ENCODE measurements at regions not wholly inside any gene's neighbourhood (a gene's known extent, or its start where the extent isn't known, plus 50 kb on each side); places are given as distances from the start of the nearest gene placed in this dataset.
"Not testable (repeated sequence)": the region's sequence is repeated elsewhere in the genome, so short reads cannot be mapped to it uniquely, and the experiment has no call there.

DNA sequence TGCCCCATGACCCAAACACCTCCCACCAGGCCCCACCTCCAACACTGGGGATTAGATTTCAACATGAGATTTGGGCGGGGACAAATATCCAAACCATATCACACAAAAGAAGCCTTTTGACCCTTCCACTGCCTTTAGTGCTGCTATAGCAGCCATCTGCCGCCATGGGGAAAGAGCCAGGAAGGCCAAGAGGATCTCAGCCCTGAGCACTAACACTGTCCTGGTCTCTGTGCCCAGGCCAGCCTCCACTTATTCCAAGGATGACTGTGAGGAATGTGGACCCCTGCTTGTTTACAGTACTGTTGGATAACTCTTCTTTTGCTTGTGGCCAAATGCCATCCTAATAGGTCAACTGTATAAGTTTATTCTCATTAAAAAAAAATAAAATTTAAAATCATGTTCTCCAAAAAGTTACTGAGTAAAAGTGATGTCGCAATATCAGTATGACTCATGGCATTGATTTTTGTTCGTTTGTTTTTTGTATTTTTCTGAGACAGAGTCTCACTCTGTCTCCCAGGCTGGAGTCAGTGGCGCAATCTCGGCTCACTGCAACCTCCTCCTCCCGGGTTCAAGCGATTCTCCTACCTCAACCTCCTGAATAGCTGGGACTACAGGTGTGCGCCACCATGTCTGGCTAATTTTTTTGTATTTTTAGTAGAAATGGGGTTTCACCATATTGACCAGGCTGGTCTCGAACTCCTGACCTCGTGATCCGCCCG lies 166.4 kb downstream of the NDUFA12 start:
- H3K79me2 ChIP-seq (ENCODE audit: control insufficient read depth, insufficient read depth, low read length, unreplicated experiment); H3K27me3 ChIP-seq (ENCODE audit: insufficient read depth, low read length); H3K4me3 ChIP-seq (ENCODE audit: low read depth, low read length); H3K36me3 ChIP-seq (ENCODE audit: insufficient read depth, low read length): not testable (repeated sequence)
- peaks cover 14% of the 10 kb centered on the region for H3K4me1 ChIP-seq (ENCODE audit: control insufficient read depth, insufficient read depth, low read length, unreplicated experiment)
- H3K27ac ChIP-seq (ENCODE audit: low read depth, low read length), result peak overlapping the region; percentile 71
- H2AFZ ChIP-seq (ENCODE audit: low read length, unreplicated experiment), result peak overlapping the region; percentile 82

DNA sequence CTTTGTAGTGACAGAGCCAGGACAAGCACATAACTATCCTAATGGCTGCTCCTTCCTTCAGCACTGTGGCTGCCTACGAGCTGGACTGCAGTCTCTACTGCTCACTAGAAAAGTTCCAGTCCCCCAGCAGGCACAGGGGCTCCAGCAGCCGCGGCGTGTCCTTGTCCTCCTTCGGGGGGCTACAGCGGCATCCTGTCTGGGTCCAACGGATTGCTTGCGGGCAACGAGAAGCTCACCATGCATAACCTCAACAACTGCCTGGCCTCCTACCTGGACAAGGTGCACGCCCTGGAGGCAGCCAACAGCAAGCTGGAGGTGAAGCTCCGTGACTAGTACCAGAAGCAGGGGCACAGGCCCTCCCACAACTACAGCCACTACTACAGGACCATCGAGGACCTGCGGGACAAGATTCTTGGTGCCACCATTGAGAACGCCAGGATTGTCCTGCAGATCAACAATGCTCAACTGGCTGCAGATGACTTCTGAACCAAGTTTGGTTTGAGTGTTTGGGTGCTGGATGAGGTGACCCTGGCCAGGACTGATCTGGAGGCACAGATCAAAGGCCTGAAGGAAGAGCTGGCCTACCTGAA lies 169.4 kb downstream of the NDUFA12 start:
- Histone ChIP-seq H3K4me3 (ENCODE audit: low read depth, low read length) (no peak overlapping the region), H2AFZ (ENCODE audit: low read length, unreplicated experiment) (no peak overlapping the region), H3K79me2 (ENCODE audit: control insufficient read depth, insufficient read depth, low read length, unreplicated experiment) (no peaks in the 10 kb centered on the region), H3K36me3 (ENCODE audit: insufficient read depth, low read length) (no peaks in the 10 kb centered on the region), H3K4me1 (ENCODE audit: control insufficient read depth, insufficient read depth, low read length, unreplicated experiment) (peaks cover 22% of the 10 kb centered on the region), H3K27me3 (ENCODE audit: insufficient read depth, low read length) (no peaks in the 10 kb centered on the region), H3K27ac (ENCODE audit: low read depth, low read length) (no peak overlapping the region)

DNA sequence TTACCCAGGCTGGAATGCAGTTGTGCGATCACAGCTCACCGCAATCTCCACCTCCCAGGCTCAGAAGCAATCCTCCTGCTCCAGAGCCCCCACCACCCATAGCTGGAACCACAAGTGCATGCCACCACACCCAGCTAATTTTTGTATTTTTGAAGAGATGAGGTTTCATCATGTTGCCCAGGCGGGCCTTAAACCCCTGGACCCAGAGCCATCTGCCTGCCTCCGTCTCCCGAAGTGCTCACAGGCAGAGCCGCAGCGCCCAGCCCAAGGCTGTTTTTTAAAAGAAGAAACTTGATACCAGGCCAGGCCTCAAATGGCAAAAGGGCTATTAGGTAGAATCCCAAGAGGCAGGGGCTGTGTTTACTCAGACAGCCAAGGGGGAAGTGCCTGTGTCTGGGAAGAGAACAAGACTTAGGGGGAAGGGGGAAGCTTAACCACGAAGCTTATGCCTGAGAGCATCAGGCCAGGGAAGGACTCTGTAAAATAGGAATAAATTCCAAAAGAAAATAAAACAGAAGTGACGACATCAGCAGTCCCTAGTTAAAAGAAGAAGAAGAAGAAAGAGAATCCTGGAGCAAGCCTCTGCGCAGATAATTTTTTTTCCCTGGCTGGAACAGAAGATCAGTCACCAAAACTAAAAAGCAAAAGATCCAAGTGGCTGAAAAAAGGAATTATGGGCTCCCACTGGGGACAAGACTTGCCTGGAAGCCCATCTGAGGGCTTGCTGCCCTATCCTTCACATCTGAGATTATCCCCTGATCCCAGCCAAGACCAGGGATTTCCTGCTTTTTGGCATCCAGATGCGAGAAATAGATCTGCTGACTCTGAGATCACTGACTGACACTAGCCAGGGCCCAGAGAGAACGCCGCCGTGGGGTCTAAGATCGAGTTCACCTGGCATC lies 170.5 kb downstream of the NDUFA12 start:
- Histone ChIP-seq H2AFZ (ENCODE audit: low read length, unreplicated experiment) (no peak overlapping the region), H3K4me1 (ENCODE audit: control insufficient read depth, insufficient read depth, low read length, unreplicated experiment) (peaks cover 22% of the 10 kb centered on the region), H3K27ac (ENCODE audit: low read depth, low read length) (no peak overlapping the region), H3K79me2 (ENCODE audit: control insufficient read depth, insufficient read depth, low read length, unreplicated experiment) (no peaks in the 10 kb centered on the region), H3K4me3 (ENCODE audit: low read depth, low read length) (no peak overlapping the region), H3K27me3 (ENCODE audit: insufficient read depth, low read length) (no peaks in the 10 kb centered on the region), H3K36me3 (ENCODE audit: insufficient read depth, low read length) (no peaks in the 10 kb centered on the region)

DNA sequence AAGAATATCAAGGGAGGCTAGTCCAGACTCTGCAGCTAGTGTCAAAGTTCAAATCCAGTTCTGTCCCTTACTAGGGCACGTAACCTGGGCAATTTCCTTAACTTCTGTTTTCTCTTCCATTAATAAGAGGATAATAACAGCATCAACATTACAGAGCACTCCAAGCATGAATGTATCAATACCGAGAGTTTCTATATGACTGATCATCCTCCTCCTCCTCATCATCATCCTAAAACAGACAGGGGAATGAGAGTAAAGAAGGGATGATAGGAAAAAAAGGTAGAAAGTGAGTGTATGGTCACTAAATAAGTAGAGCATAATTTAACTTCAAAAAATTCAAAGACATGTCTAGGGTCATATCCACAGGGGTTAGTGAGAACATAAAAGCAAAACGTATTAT lies 171.4 kb downstream of the NDUFA12 start:
- Histone ChIP-seq H3K27ac (ENCODE audit: low read depth, low read length) (no peak overlapping the region), H2AFZ (ENCODE audit: low read length, unreplicated experiment) (no peak overlapping the region), H3K79me2 (ENCODE audit: control insufficient read depth, insufficient read depth, low read length, unreplicated experiment) (no peaks in the 10 kb centered on the region)

DNA sequence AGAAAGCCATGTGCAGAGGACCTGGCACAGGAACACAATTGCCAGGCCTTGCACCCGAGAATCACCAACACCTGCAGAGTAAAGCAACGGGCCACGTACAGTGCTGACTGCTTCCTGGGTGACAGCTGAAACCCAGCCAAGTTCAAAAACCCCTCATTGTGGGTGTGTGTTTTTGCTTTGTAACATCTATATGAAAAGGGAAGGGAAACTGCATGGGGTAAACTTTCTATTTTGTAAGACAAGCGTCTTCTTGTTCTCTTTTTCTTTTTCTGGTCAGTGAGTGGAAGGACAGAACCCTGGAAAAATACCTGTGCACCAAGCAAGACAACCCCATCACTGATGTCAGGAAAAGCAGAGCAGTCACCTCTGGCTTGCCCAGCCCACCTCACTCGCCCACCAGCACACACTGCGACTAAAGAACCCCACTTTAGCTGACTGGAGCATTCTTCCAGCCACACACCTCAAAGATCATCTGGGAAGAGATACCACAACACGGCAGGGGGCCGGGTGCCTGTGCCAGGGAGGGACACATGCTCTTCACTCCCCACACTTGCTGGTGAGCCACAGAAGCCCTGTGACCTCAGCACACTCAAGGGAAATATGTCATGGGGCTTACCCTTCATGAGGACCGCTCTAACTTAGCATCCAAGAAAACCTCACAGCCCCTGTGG lies 172.3 kb downstream of the NDUFA12 start:
- Histone ChIP-seq H3K4me1 (ENCODE audit: control insufficient read depth, insufficient read depth, low read length, unreplicated experiment) (peaks cover 15% of the 10 kb centered on the region), H2AFZ (ENCODE audit: low read length, unreplicated experiment) (no peak overlapping the region), H3K36me3 (ENCODE audit: insufficient read depth, low read length) (no peaks in the 10 kb centered on the region), H3K79me2 (ENCODE audit: control insufficient read depth, insufficient read depth, low read length, unreplicated experiment) (no peaks in the 10 kb centered on the region), H3K27me3 (ENCODE audit: insufficient read depth, low read length) (no peaks in the 10 kb centered on the region), H3K4me3 (ENCODE audit: low read depth, low read length) (no peak overlapping the region), H3K27ac (ENCODE audit: low read depth, low read length) (no peak overlapping the region)

More for the DNA sequence above, 171.4 kb downstream of the NDUFA12 start:
- Histone ChIP-seq H3K4me1 (ENCODE audit: control insufficient read depth, insufficient read depth, low read length, unreplicated experiment) (peaks cover 22% of the 10 kb centered on the region), H3K4me3 (ENCODE audit: low read depth, low read length) (no peak overlapping the region), H3K36me3 (ENCODE audit: insufficient read depth, low read length) (no peaks in the 10 kb centered on the region), H3K27me3 (ENCODE audit: insufficient read depth, low read length) (no peaks in the 10 kb centered on the region)

DNA sequence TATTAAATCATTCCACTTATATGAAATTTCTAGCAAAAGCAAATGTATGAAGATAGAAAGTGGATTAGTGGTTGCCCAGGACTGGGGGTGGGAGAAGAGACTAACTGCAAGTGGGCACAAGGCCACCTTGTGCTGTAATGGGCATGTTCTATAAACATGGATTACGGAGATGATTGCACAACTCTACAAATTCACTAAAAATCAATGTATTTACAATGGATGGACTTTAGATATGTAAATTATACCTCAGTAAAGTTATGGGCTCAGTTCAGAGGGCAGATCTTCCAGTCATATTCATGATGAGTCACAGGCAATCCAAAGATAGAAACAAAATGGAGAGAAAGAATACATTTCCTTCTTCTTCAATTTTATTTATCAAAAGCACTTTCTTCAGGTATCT lies 173.9 kb downstream of the NDUFA12 start:
- peak overlapping the region; percentile 45 for H2AFZ ChIP-seq (ENCODE audit: low read length, unreplicated experiment)
- H3K27me3 ChIP-seq (ENCODE audit: insufficient read depth, low read length), result no peaks in the 10 kb centered on the region
- no peak overlapping the region for H3K4me3 ChIP-seq (ENCODE audit: low read depth, low read length)
- peaks cover 15% of the 10 kb centered on the region for H3K4me1 ChIP-seq (ENCODE audit: control insufficient read depth, insufficient read depth, low read length, unreplicated experiment)
- no peaks in the 10 kb centered on the region for H3K36me3 ChIP-seq (ENCODE audit: insufficient read depth, low read length)
- H3K79me2 ChIP-seq (ENCODE audit: control insufficient read depth, insufficient read depth, low read length, unreplicated experiment), result no peaks in the 10 kb centered on the region
- no peak overlapping the region for H3K27ac ChIP-seq (ENCODE audit: low read depth, low read length)

DNA sequence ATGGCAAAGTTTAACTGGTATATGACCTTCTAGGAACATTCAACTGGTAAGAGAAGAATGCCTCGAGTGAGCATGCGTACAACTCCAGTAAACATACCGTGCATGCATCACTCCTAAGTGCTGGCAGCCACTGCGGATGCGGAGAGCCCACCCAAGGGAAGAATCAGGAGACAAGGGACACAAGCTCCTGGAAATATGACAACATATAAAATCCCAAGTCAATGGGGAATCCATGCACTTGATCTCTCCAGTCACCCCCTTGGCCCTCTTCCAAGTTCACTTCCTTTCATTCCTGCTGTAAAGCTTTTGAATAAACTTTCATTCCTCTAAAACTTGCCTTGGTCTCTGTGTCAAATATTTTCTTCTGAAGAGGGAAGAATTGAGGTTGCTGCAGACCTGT lies 168.7 kb upstream of the TMCC3 start:
- Histone ChIP-seq H3K27ac (ENCODE audit: low read depth, low read length) (no peak overlapping the region), H3K4me1 (ENCODE audit: control insufficient read depth, insufficient read depth, low read length, unreplicated experiment) (no peaks in the 10 kb centered on the region), H3K36me3 (ENCODE audit: insufficient read depth, low read length) (no peaks in the 10 kb centered on the region), H3K27me3 (ENCODE audit: insufficient read depth, low read length) (no peaks in the 10 kb centered on the region), H3K4me3 (ENCODE audit: low read depth, low read length) (no peak overlapping the region), H3K79me2 (ENCODE audit: control insufficient read depth, insufficient read depth, low read length, unreplicated experiment) (no peaks in the 10 kb centered on the region), H2AFZ (ENCODE audit: low read length, unreplicated experiment) (no peak overlapping the region)

DNA sequence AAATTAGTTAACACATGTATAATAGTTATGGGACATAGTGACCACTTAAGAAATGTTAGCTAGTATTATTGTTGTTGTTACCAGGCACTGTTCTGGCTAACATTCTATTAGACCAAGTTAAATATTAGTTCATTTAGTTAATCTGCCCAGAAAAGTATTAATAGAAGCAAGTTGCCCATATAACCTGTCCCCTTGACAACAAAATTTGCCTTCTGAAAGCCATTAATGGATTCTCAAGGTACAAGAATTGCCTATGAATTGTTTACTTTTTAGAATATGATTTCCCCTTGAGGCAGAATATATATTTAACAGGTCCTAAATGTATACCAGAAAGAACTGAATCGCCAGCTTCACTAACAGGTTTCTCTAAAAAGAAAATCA lies 167.3 kb upstream of the TMCC3 start:
- Histone ChIP-seq H3K27ac (ENCODE audit: low read depth, low read length) (no peak overlapping the region), H3K79me2 (ENCODE audit: control insufficient read depth, insufficient read depth, low read length, unreplicated experiment) (no peaks in the 10 kb centered on the region), H3K4me1 (ENCODE audit: control insufficient read depth, insufficient read depth, low read length, unreplicated experiment) (no peaks in the 10 kb centered on the region), H3K27me3 (ENCODE audit: insufficient read depth, low read length) (no peaks in the 10 kb centered on the region), H3K4me3 (ENCODE audit: low read depth, low read length) (no peak overlapping the region), H2AFZ (ENCODE audit: low read length, unreplicated experiment) (no peak overlapping the region), H3K36me3 (ENCODE audit: insufficient read depth, low read length) (no peaks in the 10 kb centered on the region)

- not testable (repeated sequence) for H2AFZ ChIP-seq (ENCODE audit: low read length, unreplicated experiment); H3K79me2 ChIP-seq (ENCODE audit: control insufficient read depth, insufficient read depth, low read length, unreplicated experiment); H3K4me3 ChIP-seq (ENCODE audit: low read depth, low read length); H3K4me1 ChIP-seq (ENCODE audit: control insufficient read depth, insufficient read depth, low read length, unreplicated experiment); H3K36me3 ChIP-seq (ENCODE audit: insufficient read depth, low read length); H3K27ac ChIP-seq (ENCODE audit: low read depth, low read length); H3K27me3 ChIP-seq (ENCODE audit: insufficient read depth, low read length)
Measured at GRCh38 chr12:94817201-94817600, 166.8 kb upstream of the TMCC3 start.

- not testable (repeated sequence) for H3K4me1 ChIP-seq (ENCODE audit: control insufficient read depth, insufficient read depth, low read length, unreplicated experiment); H3K27me3 ChIP-seq (ENCODE audit: insufficient read depth, low read length); H3K36me3 ChIP-seq (ENCODE audit: insufficient read depth, low read length); H3K4me3 ChIP-seq (ENCODE audit: low read depth, low read length); H3K79me2 ChIP-seq (ENCODE audit: control insufficient read depth, insufficient read depth, low read length, unreplicated experiment); H3K27ac ChIP-seq (ENCODE audit: low read depth, low read length); H2AFZ ChIP-seq (ENCODE audit: low read length, unreplicated experiment)
Measured at GRCh38 chr12:94816746-94817145, 166.4 kb upstream of the TMCC3 start.
